SK-N-DZ (cell line): ENCODE measurements at regions not wholly inside any gene's neighbourhood (a gene's known extent, or its start where the extent isn't known, plus 50 kb on each side); places are given as distances from the start of the nearest gene placed in this dataset.

Source experiments
- DNase-seq: peaks from one replicate; pipeline ENCODE4 v3.0.0-alpha.2; 2015; ENCODE audit warnings: low spot score

- no peak for DNase-seq
These were observed 179.9 kb downstream of the SEC16B start for GRCh38 chr1:177789956-177790355.

DNA sequence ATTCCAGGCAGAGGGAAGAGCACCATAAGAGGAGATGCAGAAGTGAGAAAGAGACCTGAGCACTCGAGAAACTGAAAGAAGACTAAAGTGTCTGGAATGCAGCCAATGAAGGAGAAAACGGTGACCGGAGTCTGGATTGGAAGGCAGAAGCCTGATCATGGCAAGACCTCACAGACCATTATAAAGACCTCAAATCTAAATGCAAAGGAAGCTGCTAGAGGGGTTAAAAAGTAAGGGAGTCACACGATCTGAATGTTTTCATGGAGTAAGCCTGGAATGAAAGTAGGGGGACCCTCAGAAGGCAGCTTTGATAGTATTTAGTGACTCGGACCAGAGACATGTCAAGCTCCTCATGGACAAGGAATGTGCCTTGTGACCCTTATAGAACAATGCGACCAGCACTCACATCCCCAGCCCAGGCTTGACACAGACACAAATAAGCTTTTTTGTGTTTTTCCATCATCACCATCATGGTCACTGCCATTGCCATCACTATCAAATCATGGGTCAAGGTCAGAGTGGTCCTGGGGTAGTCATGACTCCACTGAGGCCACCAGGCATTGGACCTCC, 183.6 kb downstream of the SEC16B start:
- no peak for DNase-seq

DNA sequence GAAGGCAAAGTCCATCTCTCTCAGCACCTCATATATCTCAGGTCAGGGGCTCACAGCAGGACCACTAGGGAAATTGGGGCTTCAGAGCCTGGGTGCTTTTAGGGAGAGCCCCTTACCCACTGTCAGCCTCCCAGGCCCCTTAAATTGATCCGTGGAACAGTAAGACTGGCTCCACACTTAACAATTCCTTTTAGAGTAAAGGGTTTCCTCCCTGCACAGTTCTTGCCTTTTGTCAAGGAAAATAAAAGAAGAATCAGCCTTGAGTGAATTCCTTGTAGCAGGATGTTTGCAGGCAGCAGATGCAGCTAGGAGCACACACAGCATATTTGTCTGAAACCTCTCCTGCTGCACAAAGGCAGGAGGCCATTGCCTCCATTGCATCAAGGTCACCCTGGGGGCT, 184.9 kb downstream of the SEC16B start:
- no peak for DNase-seq

GRCh38 chr1:177784409-177784808, 185.4 kb downstream of the SEC16B start:
- no peak for DNase-seq

GRCh38 chr1:177783051-177783450, 186.8 kb downstream of the SEC16B start:
- no peak for DNase-seq

- peak; percentile 3 for DNase-seq
These were observed 189.7 kb downstream of the SEC16B start for GRCh38 chr1:177780096-177780700.

GRCh38 chr1:177779166-177779965, 190.5 kb downstream of the SEC16B start:
- DNase-seq = no peak

- DNase-seq = no peak
These were observed 193.9 kb downstream of the SEC16B start for GRCh38 chr1:177775924-177776323.

DNA sequence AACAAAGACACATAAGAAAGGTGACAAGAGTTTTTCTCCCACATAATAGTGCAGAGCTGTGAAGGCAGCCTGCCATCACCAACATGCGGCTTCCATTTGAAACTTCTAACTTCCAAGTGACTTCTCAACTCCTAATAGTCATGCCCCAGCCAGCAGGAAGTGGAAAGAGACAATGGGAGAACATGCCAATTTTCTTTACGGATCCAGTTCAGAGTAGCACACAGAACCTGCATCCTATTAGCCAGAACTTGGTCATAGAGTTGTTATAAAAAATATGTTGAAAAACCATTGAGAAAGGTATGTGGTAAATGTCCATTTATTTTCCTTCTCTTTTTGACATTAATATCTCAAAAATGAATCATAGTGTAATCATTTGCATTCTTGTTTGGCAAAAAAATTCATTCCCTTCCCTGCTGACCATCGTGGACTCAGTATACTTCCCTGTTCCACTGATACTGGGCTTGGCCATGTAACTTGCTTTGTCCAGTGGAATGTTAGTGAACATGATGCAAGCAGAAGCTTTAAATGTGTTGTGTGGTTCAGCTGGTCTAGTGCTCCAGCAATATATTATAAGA, 197.4 kb downstream of the SEC16B start:
- no peak for DNase-seq

DNA sequence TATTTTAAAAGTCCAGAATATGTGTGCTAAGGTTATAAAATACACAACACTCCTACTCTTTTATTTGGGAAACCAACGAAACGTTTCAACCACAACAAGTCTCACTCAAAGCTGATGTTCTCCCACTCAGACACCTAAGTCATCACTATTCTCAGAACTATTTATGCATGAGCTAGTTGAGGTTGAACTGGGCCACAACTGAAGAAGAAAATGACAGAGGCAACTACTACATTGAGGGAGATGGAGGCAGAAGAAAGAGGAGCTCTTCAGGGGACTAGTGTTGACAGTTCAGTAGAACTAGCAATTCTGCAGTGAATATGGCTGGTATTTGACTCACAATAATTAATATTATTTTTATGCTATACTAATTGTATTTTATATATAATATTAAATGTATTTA, 198.2 kb downstream of the SEC16B start:
- no peak for DNase-seq

GRCh38 chr1:177770096-177770495, 199.8 kb downstream of the SEC16B start:
- DNase-seq = no peak

DNA sequence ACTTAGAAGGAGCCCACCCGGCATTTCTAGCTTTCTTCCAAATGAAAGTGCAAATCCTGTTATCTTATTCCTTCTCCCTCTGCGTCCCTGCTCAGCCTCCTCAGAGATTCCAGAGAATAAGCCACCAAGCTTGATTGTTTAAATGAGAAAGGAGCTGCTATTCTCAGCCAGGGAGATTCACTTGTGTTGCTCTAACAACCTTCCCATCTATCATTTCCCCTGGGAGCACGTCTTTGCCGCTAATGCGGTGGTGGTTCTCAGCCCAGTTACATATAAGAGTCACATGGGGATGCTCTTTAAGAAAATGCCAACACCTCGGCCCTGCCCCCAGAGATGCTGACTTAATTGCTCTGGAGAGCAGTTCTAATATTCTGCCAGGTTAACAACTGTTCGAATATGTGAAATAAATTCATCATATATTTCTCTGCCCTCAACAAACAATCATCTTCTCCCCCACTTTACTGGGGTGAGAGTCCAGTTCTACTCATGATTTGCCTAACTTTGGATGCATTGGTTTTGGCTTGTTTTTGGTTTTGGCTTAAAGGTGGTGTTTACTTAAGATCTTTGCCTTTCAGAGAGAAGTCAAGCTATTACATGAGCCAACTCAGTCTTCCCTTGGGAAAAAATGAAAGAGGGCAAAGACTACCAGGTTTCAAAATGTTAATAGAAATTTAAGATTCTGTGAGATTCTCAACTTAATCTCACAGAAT, 213.9 kb downstream of the SEC16B start:
- DNase-seq = no peak

GRCh38 chr1:177754603-177755002, 215.3 kb downstream of the SEC16B start:
- no peak for DNase-seq

DNA sequence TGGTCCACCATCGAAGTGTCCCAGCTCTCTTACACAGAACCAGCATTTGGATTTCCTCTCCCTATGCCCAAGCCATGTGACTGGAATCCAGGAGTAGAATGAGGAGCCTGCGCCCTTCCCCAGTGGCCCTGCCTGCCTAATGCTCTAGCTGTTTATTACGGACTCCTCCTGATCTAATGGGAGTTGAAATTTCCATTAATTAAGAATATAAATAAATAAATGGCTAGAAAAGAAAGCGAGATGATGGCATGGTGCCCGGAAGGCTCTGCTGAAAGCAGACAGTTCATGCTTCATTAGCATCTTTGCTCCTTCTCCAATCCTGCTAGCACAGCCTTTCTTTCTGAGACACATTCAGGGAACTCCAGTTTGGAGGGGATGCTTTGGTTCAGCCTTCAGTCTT, 216.2 kb downstream of the SEC16B start:
- no peak for DNase-seq

GRCh38 chr1:177748080-177748801, 221.6 kb downstream of the SEC16B start:
- DNase-seq = no peak

- DNase-seq = no peak
These were observed 223.7 kb downstream of the SEC16B start for GRCh38 chr1:177746155-177746554.

DNA sequence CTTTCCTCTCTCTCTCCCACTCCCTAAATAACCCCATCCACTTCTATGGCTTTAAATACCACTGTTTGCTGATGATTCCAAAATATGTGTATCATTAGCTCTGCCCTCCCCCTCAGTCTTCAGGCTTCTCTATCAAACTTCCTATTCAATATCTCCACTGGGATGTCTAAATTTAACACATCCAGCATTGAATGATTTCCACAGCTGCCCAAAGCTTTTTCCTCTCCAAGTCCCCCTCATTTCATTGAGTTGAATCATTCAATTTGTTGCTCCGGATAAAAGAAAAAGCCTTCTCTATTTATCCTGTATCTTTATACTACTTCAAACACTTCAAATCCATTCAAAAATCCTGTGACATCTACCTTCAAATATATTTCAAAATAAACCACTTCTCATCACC, 225.0 kb downstream of the SEC16B start:
- no peak for DNase-seq

GRCh38 chr1:177741476-177741875, 228.4 kb downstream of the SEC16B start:
- DNase-seq = no peak

- no peak for DNase-seq
These were observed 230.1 kb downstream of the SEC16B start for GRCh38 chr1:177739780-177740179.

DNA sequence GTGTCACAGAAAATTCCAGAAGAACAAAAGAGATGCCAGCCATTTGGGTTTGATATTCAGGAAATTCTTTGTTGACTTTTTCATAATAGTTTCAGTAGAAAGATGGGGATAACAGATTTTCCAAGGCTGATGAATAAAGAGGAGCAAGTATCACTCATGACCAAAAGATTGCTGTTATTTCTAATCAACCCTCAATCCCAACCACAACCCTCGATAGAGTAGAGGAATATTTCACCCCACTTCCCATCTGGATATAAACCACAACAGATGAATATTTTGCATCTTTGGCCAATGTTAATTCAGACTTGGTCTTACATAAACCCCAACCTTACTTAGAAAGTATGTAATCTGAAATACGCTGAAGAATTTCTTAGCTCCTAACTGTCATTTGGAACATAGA, 232.4 kb downstream of the SEC16B start:
- no peak for DNase-seq

DNA sequence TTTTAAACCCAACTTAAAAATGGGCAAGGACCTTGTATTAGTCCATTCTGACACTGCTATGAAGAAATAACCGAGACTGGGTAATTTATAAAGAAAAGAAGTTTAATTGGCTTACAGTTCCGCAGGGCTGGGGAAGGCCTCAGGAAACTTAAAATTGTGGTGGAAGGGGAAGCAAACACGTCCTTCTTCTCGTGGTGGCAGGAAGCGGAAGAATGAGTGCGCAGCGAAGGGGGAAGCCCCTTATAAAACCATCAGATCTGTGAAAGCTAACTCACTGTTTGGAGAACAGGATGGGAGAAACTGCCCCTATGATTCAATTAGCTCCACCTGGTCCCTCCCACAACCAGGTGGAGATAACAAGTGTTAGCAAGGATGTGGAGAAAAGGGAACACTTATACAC, 237.7 kb downstream of the SEC16B start:
- DNase-seq = no peak
